SW 1271 (cell line): ENCODE measurements at regions not wholly inside any gene's neighbourhood (a gene's known extent, or its start where the extent isn't known, plus 50 kb on each side); places are given as distances from the start of the nearest gene placed in this dataset.
A peak's percentile ranks its signal among the peaks of the same experiment; 100 is the strongest.

Experiments
- DNase-seq, 2 experiments: peaks; one replicate each; lab custom pipeline; 2025; lab: John Stamatoyannopoulos, UW

GRCh38 chr3:162302983-162303624, 806.5 kb downstream of the OTOL1 start:
- DNase-seq: no peak

- no peak for DNase-seq
These were observed 820.4 kb downstream of the OTOL1 start for GRCh38 chr3:162317046-162317445.

GRCh38 chr3:162328649-162329048, 832.0 kb downstream of the OTOL1 start:
- no peak for DNase-seq

GRCh38 chr3:162329514-162329913, 832.9 kb downstream of the OTOL1 start:
- DNase-seq: no peak

- DNase-seq: no peak
These were observed 835.7 kb downstream of the OTOL1 start for GRCh38 chr3:162332344-162332743.

- no peak for DNase-seq
These were observed 837.9 kb downstream of the OTOL1 start for GRCh38 chr3:162334537-162334936.

- no peak for DNase-seq
These were observed 841.0 kb downstream of the OTOL1 start for GRCh38 chr3:162337630-162338029.

- no peak for DNase-seq
These were observed 841.9 kb downstream of the OTOL1 start for GRCh38 chr3:162338514-162338913.

- DNase-seq: no peak
These were observed 852.3 kb downstream of the OTOL1 start for GRCh38 chr3:162348912-162349311.

GRCh38 chr3:162353414-162353813, 856.8 kb downstream of the OTOL1 start:
- DNase-seq: no peak

GRCh38 chr3:162354356-162354755, 857.7 kb downstream of the OTOL1 start:
- no peak for DNase-seq

GRCh38 chr3:162365066-162365719, 868.6 kb downstream of the OTOL1 start:
- no peak for DNase-seq

- no peak for DNase-seq
These were observed 869.7 kb downstream of the OTOL1 start for GRCh38 chr3:162366166-162366766.

- DNase-seq: no peak
These were observed 871.0 kb downstream of the OTOL1 start for GRCh38 chr3:162367429-162368260.

- DNase-seq: no peak
These were observed 871.8 kb downstream of the OTOL1 start for GRCh38 chr3:162368417-162368816.

- DNase-seq: no peak
These were observed 872.7 kb downstream of the OTOL1 start for GRCh38 chr3:162369306-162369705.

GRCh38 chr3:162370141-162370540, 873.5 kb downstream of the OTOL1 start:
- DNase-seq: no peak

- no peak for DNase-seq
These were observed 880.2 kb downstream of the OTOL1 start for GRCh38 chr3:162376761-162377160.

GRCh38 chr3:162377608-162378007, 881.0 kb downstream of the OTOL1 start:
- no peak for DNase-seq

- DNase-seq: no peak
These were observed 888.8 kb downstream of the OTOL1 start for GRCh38 chr3:162385387-162385786.

- DNase-seq: peak; percentile 33 to 42
These were observed 894.3 kb downstream of the OTOL1 start for GRCh38 chr3:162390891-162391290.

- peak in 1 of 2 experiments; percentile 30 for DNase-seq
These were observed 894.7 kb downstream of the OTOL1 start for GRCh38 chr3:162391301-162391700.

- DNase-seq: no peak
These were observed 898.9 kb downstream of the OTOL1 start for GRCh38 chr3:162395496-162395895.
